Tibial nerve (tissue), 4 donors: ENCODE measurements at regions not wholly inside any gene's neighbourhood (a gene's known extent, or its start where the extent isn't known, plus 50 kb on each side); places are given as distances from the start of the nearest gene placed in this dataset.

ENCODE experiments used
- EP300 ChIP-seq, 2 donors: sonication (generic); formaldehyde crosslinking; IDR thresholded peaks; one replicate each; pipeline ENCODE4 v1.6.1; 2017; ENCODE audit warnings: antibody characterized with exemption in 2 of 2, mild to moderate bottlenecking in 1 of 2
- POLR2A ChIP-seq, 2 donors: fragments of 450-650 bp; IDR thresholded peaks; one replicate each; pipeline ENCODE4 v1.6.1; 2017; ENCODE audit warnings: antibody characterized with exemption in 2 of 2, mild to moderate bottlenecking in 2 of 2, moderate library complexity in 2 of 2
- TF ChIP-seq, protein P1 (sequence below), 5 experiments: fragments of 200-600 bp in 3 of 5; fragments of 450-650 bp in 2 of 5; sonication (generic) in 3 of 5; IDR thresholded peaks; one replicate each; pipeline ENCODE4 v1.5.1; 2016 to 2019; ENCODE audit warnings: antibody characterized with exemption in 5 of 5, mild to moderate bottlenecking in 3 of 5, moderate library complexity in 2 of 5

DNA sequence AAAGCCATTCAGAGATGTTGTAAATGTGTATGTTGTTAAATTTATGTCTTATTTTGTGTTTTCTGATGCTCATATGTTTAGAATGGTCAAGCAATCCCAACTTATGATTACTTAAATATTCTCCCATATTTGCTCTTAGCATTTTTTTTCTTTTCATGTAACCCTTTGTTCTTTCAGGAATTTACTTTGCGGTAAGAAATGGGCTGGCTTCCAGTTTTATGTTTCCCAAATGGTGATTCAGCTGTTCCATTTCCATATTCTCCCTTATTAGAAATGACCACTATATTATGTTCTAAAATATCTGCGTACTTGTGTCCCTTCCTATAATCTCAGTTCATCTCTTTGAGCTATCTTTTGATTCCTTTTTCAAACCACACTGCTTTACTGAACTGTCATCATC, 113.7 kb downstream of the CDH26 start:
- TF ChIP-seq, protein P1, sequence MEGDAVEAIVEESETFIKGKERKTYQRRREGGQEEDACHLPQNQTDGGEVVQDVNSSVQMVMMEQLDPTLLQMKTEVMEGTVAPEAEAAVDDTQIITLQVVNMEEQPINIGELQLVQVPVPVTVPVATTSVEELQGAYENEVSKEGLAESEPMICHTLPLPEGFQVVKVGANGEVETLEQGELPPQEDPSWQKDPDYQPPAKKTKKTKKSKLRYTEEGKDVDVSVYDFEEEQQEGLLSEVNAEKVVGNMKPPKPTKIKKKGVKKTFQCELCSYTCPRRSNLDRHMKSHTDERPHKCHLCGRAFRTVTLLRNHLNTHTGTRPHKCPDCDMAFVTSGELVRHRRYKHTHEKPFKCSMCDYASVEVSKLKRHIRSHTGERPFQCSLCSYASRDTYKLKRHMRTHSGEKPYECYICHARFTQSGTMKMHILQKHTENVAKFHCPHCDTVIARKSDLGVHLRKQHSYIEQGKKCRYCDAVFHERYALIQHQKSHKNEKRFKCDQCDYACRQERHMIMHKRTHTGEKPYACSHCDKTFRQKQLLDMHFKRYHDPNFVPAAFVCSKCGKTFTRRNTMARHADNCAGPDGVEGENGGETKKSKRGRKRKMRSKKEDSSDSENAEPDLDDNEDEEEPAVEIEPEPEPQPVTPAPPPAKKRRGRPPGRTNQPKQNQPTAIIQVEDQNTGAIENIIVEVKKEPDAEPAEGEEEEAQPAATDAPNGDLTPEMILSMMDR (IDR thresholded peaks at IDR 0.05), result no peak
- TF ChIP-seq POLR2A (IDR thresholded peaks at IDR 0.05) (no peak), EP300 (IDR thresholded peaks at IDR 0.05) (no peak)
